ENCODE measurements at regions not wholly inside any gene's neighbourhood (a gene's known extent, or its start where the extent isn't known, plus 50 kb on each side); places are given as distances from the start of the nearest gene placed in this dataset.

DNA sequence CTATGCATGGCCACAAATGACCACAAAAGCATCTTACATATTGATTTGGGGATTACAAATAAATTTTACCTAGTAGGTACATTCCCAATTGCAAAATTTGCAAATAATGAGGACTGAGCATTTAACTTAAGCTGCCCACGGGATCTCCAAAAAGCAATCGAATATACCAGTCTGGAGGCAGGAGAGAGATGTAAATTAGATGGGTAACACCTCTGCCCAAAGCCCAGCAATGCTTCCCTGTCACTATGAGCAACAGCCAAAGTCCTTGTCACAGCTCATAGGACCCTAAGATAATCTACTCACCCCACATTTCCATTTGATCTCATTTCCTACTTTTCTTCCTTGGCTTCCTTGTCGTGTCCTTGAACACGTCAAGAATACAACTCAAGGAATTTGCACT is 172.2 kb downstream of the SUCLG1 start:
- TF ChIP-seq, protein P1, sequence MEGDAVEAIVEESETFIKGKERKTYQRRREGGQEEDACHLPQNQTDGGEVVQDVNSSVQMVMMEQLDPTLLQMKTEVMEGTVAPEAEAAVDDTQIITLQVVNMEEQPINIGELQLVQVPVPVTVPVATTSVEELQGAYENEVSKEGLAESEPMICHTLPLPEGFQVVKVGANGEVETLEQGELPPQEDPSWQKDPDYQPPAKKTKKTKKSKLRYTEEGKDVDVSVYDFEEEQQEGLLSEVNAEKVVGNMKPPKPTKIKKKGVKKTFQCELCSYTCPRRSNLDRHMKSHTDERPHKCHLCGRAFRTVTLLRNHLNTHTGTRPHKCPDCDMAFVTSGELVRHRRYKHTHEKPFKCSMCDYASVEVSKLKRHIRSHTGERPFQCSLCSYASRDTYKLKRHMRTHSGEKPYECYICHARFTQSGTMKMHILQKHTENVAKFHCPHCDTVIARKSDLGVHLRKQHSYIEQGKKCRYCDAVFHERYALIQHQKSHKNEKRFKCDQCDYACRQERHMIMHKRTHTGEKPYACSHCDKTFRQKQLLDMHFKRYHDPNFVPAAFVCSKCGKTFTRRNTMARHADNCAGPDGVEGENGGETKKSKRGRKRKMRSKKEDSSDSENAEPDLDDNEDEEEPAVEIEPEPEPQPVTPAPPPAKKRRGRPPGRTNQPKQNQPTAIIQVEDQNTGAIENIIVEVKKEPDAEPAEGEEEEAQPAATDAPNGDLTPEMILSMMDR (IDR thresholded peaks at IDR 0.05; ENCODE audit: insufficient read depth, low read length, poor library complexity, severe bottlenecking): no peak
- no peak for TF ChIP-seq EZH2phosphoT487 (conservative IDR thresholded peaks at IDR 0.05; ENCODE audit: low read length)

Data from SU-DHL-6 (cell line).